LNCAP (cell line): ENCODE measurements at regions not wholly inside any gene's neighbourhood (a gene's known extent, or its start where the extent isn't known, plus 50 kb on each side); places are given as distances from the start of the nearest gene placed in this dataset.

Experiments used
- TF ChIP-seq, protein P1 (sequence below): fragments of 450-650 bp; IDR thresholded peaks from 2 replicates; pipeline ENCODE4 v1.5.1; 2017; ENCODE audit warnings: mild to moderate bottlenecking

DNA sequence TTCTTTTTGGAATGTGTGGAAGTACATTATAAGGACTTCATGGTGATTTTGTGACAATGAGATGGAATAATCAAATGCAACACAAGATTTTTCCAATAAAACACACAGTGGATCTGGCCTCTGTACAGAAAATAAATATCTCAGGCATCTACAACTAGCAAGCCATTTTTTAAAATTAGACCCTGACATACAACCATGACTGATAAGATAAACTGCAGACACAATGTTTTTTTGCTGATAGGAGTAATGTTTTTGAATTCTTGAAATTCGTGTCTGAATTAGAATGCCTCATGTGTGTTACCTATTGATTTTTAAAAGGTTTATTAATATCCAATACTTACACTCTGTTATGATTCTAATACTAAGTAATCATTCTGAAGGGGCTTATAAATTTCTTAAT is 328.1 kb downstream of the HGF start:
- TF ChIP-seq, protein P1, sequence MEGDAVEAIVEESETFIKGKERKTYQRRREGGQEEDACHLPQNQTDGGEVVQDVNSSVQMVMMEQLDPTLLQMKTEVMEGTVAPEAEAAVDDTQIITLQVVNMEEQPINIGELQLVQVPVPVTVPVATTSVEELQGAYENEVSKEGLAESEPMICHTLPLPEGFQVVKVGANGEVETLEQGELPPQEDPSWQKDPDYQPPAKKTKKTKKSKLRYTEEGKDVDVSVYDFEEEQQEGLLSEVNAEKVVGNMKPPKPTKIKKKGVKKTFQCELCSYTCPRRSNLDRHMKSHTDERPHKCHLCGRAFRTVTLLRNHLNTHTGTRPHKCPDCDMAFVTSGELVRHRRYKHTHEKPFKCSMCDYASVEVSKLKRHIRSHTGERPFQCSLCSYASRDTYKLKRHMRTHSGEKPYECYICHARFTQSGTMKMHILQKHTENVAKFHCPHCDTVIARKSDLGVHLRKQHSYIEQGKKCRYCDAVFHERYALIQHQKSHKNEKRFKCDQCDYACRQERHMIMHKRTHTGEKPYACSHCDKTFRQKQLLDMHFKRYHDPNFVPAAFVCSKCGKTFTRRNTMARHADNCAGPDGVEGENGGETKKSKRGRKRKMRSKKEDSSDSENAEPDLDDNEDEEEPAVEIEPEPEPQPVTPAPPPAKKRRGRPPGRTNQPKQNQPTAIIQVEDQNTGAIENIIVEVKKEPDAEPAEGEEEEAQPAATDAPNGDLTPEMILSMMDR: no peak

- TF ChIP-seq, protein P1: no peak
Observed at GRCh38 chr7:81439591-81439990, 330.3 kb downstream of the HGF start.

- TF ChIP-seq, protein P1: no peak
Observed at GRCh38 chr7:81433692-81434331, 336.0 kb downstream of the HGF start.

- TF ChIP-seq, protein P1: no peak
Observed at GRCh38 chr7:81433206-81433605, 336.6 kb downstream of the HGF start.

DNA sequence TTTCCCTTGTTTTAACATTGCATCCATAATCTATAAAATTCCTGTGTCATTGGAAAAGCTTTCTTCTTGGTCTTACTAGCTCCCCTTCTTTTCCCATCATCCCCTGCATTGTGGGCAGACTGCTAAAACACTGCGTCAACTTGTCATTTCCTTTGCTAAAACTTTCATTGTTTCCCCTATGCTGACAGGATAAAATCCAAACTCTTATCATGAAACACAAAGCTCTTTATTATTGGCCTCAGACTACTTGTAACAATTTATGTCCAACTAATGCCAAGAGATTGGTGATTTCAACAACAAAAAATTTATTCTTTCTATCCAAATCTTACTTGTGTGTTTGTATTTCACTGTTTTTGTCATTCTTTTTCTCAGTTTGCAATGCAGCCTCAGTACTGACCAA is 339.1 kb downstream of the HGF start:
- TF ChIP-seq, protein P1: no peak

GRCh38 chr7:81430150-81430549 is 339.7 kb downstream of the HGF start:
- TF ChIP-seq, protein P1: no peak

- TF ChIP-seq, protein P1: no peak
Observed at GRCh38 chr7:81427461-81427860, 342.4 kb downstream of the HGF start.
